Endothelial cell of umbilical vein (primary cell): ENCODE measurements at regions not wholly inside any gene's neighbourhood (a gene's known extent, or its start where the extent isn't known, plus 50 kb on each side); places are given as distances from the start of the nearest gene placed in this dataset. TPM values are rescaled to one million over a fixed set of nuclear protein-coding genes. Genes with fewer than 3 reads are reported as not detected.

Experiments used
- small RNA-seq: library from RNA; depleted of rRNA; stranded (forward); fragments of <200 nt; gene quantifications from one replicate; pipeline ENCODE3, GENCODE V24; 2012; ENCODE audit warnings: low replicate concordance, low read depth; ENCODE audit not compliant: insufficient read depth, insufficient read length

Small RNA genes lying in the stretch of these regions (small RNA-seq; reads per million reads assigned to genes)
- gene AL929325.1 (not detected), gene RF01225 (not detected)
